Mucosa of rectum (tissue), 2 donors: ENCODE measurements at regions not wholly inside any gene's neighbourhood (a gene's known extent, or its start where the extent isn't known, plus 50 kb on each side); places are given as distances from the start of the nearest gene placed in this dataset.

ENCODE experiments used
- H3K27ac ChIP-seq, 2 donors: one replicate each; pipeline ENCODE4 v1.7.0; 2013; ENCODE audit warnings: inconsistent platforms in 2 of 2, low read depth in 2 of 2, low read length in 2 of 2
- H3K27me3 ChIP-seq, 2 donors: one replicate each; pipeline ENCODE4 v1.7.0; 2013; ENCODE audit warnings: low read length in 2 of 2; ENCODE audit not compliant: control insufficient read depth in 2 of 2, insufficient read depth in 2 of 2
- H3K36me3 ChIP-seq, 2 donors: one replicate each; pipeline ENCODE4 v1.7.0; 2013; ENCODE audit warnings: low read length in 2 of 2; ENCODE audit not compliant: control insufficient read depth in 2 of 2, insufficient read depth in 2 of 2
- H3K4me1 ChIP-seq, 2 donors: one replicate each; pipeline ENCODE4 v1.7.0; 2013; ENCODE audit warnings: low read length in 2 of 2, mild to moderate bottlenecking in 1 of 2; ENCODE audit not compliant: control insufficient read depth in 2 of 2, insufficient read depth in 2 of 2
- H3K4me3 ChIP-seq, 2 donors: one replicate each; pipeline ENCODE4 v1.7.0; 2013; ENCODE audit warnings: low read length in 2 of 2
- H3K9ac ChIP-seq, 2 donors: one replicate each; pipeline ENCODE4 v1.7.0; 2013; ENCODE audit warnings: low read length in 2 of 2, low read depth in 1 of 2, mild to moderate bottlenecking in 1 of 2
- H3K9me3 ChIP-seq, 2 donors: one replicate each; pipeline ENCODE4 v1.7.0; 2013; ENCODE audit warnings: low read length in 2 of 2; ENCODE audit not compliant: control insufficient read depth in 2 of 2
- donor health status: healthy.
- donor health status: Normal muscosa, but diverticular disease.

DNA sequence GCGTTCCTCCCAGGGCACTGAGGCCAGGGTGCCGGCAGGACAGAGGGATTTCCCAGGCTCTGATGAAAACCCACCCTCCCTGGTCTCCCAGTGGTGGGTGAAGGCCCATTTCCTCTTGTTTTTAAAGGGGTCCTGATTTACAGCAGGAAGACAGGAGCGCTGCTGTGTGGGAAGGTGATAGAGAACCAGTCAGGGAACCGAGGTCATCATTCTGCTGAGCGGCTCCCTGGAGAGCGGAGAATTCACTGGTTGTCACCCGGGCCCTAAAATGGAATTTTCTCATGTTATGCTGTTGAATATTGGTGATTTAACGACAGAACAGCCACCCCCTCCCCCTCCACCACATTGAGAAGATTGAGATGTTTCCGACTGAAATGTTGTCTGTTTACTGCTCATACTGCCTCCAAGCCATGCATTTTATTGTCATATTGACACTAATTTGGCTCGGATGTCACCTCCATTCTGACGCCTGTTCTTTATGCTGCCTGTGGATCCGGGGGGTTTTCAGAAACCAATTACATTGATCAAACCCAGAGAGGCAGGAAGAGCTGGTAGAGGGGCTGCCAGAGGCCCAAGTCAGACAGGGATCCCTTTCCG is 225.2 kb downstream of the GLI2 start:
- peaks cover 0 to 2% of the 10 kb centered on the region in 2 donors for H3K27me3 ChIP-seq
- H3K9ac ChIP-seq = no peak overlapping the region
- no peaks in the 10 kb centered on the region for H3K36me3 ChIP-seq
- no peaks in the 10 kb centered on the region for H3K4me1 ChIP-seq
- no peaks in the 10 kb centered on the region for H3K9me3 ChIP-seq
- H3K27ac ChIP-seq = no peak overlapping the region
- H3K4me3 ChIP-seq = no peak overlapping the region

DNA sequence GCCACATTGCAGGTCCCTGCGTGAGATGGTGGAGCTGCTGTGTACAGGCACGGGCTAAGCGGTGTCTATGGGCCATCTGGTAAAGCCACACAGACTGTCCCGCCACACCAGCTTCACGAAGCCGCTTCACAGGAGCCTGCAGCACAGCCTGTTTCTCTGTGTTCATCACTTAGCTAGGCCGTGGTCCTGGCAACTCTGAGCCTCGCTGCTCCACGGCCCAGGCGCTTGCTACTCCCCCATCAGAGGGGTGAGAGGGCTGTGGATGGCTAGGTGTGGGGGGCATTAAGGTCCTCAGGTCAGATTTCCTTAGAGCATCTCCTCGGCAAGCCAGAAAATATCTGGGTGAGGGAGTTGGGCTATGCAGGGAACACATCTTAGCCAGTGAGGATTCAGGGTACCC is 225.7 kb downstream of the GLI2 start:
- Histone ChIP-seq H3K4me3 (no peak overlapping the region), H3K4me1 (no peaks in the 10 kb centered on the region), H3K27me3 (peaks cover 0 to 2% of the 10 kb centered on the region in 2 donors), H3K27ac (no peak overlapping the region), H3K9ac (no peak overlapping the region), H3K36me3 (no peaks in the 10 kb centered on the region), H3K9me3 (no peaks in the 10 kb centered on the region)

DNA sequence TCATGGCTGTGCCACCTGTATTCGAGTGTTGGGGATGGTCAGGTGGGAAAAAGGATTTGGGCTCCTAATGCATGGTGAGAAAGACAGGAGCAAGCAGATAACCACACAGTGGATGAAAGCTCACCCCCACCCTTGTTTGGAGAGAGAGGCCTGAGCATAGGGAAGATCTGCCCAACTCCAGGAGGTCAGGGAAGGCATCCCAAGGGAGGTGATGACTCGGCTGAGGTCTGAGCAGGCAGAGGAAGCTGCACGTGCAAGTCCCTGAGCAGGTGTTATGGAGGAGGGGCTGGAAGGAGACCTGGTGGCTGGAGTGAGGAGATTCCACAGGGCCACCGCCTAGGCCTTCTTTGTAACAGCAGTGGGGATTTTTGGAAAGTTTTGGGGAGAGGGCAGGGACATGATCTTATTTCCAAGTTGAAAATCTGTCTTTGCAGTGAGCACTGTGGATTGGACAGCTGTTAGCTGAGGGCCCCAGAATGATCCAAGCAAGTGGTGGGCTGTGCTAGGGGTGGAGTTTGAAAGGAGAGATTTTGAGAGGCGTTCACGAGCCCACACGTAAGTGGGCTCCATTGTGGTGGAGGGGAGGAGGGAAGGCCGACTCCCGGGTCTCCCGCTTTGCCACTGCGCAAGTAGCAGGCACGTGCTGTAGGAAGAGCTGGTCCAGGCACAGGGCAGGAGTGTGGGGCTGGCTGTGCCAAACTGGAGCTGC is 228.5 kb downstream of the GLI2 start:
- Histone ChIP-seq H3K27me3 (peaks cover 0 to 2% of the 10 kb centered on the region in 2 donors), H3K4me3 (no peak overlapping the region), H3K9ac (no peak overlapping the region), H3K36me3 (no peaks in the 10 kb centered on the region), H3K4me1 (no peaks in the 10 kb centered on the region), H3K9me3 (no peaks in the 10 kb centered on the region), H3K27ac (no peak overlapping the region)

DNA sequence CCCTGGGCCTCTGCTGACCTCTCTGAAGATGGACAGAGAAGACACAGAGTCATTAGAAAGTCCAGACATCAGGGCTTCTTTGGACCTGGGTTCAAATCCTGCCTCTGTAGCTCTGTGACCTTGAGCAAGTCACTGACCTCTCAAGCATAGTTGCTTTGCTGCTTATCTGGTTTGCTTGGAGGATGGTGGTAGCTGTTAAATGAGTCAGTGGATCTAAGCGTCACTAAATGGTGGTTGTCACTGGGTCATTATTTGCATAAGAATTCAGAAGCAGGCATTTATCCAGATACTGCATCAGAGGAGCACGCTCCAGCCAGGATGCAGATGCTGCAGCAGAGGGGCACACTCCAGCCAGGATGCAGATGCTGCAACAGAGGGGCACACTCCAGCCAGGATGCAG is 229.2 kb downstream of the GLI2 start:
- Histone ChIP-seq H3K27me3 (peaks cover 0 to 2% of the 10 kb centered on the region in 2 donors), H3K9me3 (no peaks in the 10 kb centered on the region), H3K4me1 (no peaks in the 10 kb centered on the region), H3K27ac (no peak overlapping the region), H3K9ac (no peak overlapping the region), H3K36me3 (no peaks in the 10 kb centered on the region), H3K4me3 (no peak overlapping the region)

DNA sequence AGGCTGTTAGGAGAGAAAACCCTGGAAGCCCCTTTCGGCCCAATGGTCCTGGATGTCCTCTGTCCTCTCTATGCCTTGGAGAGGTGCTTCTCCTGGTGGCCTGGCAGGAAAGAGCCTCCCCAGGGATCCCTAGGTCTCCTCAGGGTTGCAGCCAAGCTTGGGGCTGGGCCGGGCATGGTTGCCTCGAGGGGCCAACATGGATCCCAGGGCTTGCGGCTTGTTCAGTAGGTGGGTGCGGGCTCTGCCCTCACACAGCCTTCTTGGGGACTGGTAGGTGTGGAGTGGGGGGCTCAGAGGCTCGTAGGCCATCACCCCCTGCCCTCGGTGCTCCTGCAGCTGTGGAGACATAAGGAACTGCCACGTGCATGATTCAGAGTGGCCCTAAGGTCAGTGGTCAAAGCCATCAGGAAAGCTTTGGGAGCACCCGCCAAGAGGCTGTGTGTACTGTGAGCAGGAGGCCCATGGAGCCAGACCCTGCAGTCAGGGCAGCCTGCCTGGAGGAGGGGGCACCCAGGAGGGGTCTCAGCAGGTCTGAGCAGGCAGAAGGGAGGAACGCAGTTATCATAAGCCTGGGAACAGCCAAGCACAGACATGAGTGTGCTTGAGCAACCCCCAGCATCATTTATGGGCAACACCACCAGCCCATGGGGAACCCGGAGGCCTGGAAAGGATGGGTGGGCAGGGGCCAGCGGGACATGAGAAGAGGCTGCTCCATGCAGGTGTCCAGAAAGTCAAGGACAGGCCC is 231.0 kb downstream of the GLI2 start:
- Histone ChIP-seq H3K27me3 (peaks cover 0 to 2% of the 10 kb centered on the region in 2 donors), H3K9me3 (no peaks in the 10 kb centered on the region), H3K9ac (no peak overlapping the region), H3K4me3 (no peak overlapping the region), H3K27ac (no peak overlapping the region), H3K4me1 (no peaks in the 10 kb centered on the region), H3K36me3 (no peaks in the 10 kb centered on the region)

DNA sequence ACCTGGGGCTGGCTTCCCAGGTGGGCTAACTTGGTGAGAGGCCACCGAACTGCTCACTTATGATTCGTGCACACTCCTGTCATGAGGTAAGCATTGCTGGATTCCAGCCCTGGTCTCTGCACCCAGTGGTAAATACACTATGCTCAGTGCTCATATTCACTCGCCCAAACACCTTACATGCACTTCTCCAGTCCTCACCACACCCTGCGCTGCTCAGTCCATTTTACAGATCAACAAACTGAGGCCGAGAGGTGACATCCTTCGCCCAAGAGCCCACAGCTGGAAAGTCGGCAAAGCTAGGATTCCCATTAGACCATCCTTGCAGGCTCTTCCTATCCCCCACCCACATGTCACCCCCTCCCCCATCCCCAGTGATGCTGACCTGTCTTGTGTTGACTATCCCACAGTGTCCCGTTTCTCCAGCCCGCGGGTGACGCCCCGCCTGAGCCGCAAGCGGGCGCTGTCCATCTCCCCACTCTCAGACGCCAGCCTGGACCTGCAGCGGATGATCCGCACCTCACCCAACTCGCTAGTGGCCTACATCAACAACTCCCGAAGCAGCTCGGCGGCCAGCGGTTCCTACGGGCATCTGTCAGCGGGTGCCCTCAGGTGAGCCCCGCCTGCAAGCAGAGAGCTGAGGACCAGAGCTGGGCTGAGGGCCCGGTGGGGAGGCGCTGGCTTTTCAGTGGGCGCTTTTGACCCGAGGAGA is 232.8 kb downstream of the GLI2 start:
- H3K4me1 ChIP-seq = no peaks in the 10 kb centered on the region
- H3K9ac ChIP-seq = no peak overlapping the region
- no peak overlapping the region for H3K4me3 ChIP-seq
- peaks cover 0 to 2% of the 10 kb centered on the region in 2 donors for H3K36me3 ChIP-seq
- H3K27me3 ChIP-seq = no peaks in the 10 kb centered on the region
- no peak overlapping the region for H3K27ac ChIP-seq
- H3K9me3 ChIP-seq = no peaks in the 10 kb centered on the region

DNA sequence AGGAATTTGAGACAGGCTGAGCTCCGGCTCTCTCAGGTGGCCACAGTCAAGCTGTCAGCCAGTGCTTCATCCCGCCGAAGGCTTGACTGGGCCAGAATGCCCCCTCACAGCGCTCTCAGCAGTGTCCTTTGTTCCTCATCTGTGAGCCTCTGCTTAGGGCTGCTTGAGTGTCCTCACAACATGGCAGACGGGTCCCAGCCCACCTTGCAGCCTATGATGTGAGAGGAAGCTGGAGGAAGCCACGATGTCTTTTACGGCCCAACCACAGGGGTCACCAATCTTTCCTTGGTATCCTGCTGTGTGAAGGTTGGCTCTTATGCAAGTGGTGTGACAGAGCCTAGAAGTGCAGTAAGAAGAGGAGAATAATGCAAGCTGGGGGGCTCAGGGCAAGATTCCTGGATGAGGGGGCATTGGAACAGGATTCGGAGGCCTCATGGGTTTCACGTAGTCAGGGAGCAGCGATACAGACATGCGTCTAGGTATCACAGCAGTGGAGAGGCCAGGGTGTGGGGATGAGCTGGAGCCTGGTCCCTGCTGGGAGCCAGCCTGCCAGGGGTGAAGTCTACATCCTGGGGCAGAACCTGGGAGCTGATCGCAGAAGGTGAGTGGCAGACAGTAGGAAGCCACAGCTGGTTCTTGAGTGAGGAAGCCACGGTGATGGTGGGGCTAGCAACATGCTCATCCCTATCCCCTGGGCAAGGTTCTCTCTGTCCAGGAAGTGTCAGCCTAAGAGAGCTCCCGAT is 234.1 kb downstream of the GLI2 start:
- peaks cover 0 to 2% of the 10 kb centered on the region in 2 donors for H3K36me3 ChIP-seq
- H3K4me1 ChIP-seq = no peaks in the 10 kb centered on the region
- H3K27ac ChIP-seq = no peak overlapping the region
- no peak overlapping the region for H3K4me3 ChIP-seq
- H3K27me3 ChIP-seq = peaks cover 0 to 2% of the 10 kb centered on the region in 2 donors
- H3K9me3 ChIP-seq = no peaks in the 10 kb centered on the region
- H3K9ac ChIP-seq = no peak overlapping the region

DNA sequence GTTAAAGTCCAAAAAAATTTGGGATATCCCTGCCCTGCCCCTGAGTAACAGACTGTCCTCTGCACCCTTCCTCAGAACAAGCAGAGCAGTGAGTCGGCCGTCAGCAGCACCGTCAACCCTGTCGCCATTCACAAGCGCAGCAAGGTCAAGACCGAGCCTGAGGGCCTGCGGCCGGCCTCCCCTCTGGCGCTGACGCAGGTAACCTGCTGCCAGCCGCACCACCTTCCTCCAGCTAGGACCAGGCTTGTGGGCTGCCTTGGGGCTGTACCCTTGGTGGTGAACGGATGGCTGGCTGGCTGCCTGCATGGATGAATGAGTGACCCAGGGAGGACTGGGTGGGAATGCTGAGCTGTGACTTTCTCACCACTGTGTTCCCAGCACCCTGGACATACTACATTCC is 236.2 kb downstream of the GLI2 start:
- Histone ChIP-seq H3K4me1 (no peaks in the 10 kb centered on the region), H3K4me3 (no peak overlapping the region), H3K36me3 (peaks cover 0 to 2% of the 10 kb centered on the region in 2 donors), H3K27ac (no peak overlapping the region), H3K27me3 (peaks cover 0 to 4% of the 10 kb centered on the region in 2 donors), H3K9me3 (no peaks in the 10 kb centered on the region), H3K9ac (no peak overlapping the region)

DNA sequence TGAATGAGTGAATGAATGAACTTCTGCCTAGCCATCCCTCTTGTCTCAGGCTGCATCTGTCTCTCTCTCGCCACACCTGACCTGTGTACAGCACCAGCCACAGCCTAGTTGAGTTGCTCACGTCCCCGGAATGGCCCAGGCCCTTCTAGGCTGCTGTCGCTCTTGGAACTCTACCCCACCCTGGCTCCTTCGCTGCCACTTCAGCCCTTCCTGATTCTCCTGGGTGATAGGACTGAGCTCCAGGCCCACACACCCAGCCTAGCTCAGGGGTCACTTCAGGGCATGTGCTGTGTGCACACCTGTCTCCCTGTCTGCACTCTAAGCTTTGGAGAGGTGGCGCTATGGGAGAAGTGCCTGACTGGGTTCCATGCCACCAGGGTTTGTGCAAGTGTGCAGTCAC is 236.6 kb downstream of the GLI2 start:
- no peaks in the 10 kb centered on the region for H3K4me1 ChIP-seq
- no peaks in the 10 kb centered on the region for H3K9me3 ChIP-seq
- peaks cover 0 to 4% of the 10 kb centered on the region in 2 donors for H3K27me3 ChIP-seq
- no peak overlapping the region for H3K4me3 ChIP-seq
- H3K9ac ChIP-seq = no peak overlapping the region
- no peak overlapping the region for H3K27ac ChIP-seq
- peaks cover 0 to 2% of the 10 kb centered on the region in 2 donors for H3K36me3 ChIP-seq
